ENCODE measurements at regions not wholly inside any gene's neighbourhood (a gene's known extent, or its start where the extent isn't known, plus 50 kb on each side); places are given as distances from the start of the nearest gene placed in this dataset.

DNA sequence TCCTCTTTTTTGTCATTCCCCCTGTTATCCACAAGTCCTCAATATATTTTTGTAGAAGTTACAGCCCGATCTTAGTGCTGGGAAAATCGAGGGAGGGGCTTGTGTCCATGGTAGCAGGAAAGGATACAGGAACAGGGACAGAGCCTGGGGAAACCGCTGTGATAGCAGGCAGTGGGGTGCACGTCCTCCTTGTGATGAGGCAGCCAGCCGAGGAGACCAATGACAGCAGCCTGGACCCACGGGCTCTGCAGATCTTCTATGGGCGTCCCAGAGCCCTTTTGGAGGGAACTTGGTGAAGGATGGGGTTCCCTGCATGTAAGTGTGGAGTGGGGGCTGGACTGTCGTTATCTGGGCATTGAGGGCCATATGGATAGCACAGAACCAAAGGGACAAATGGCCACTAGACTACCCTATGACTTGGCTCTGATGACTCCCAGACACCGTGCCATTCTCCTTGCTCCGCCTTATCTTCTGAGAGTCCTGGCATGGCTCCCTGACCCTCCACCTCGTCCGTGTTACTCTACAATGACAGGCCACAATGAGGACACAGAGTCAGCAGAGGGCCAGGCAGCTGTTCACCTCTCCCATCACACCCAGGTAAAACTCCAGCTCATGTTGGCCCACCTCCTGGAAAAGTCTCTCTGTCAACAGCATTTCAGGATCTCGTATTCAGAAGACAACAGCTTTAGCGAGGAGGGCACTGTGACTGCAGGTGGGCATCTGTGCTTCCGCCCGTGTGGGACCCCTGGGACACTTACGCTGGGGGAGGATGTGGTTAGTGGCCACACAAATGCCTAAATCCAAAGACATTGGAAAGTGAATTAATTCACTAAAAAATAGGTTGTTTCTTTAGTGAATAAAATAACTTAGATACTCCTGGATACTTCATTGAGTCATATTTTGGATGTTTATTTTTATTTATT lies 100.1 kb downstream of the VAPA start:
- no peak overlapping the region for H2AK5ac ChIP-seq (ENCODE audit: insufficient read length, low read length)
- WGBS (ENCODE audit: extremely low coverage, insufficient read length, low lambda C conversion rate): no CpG with 5 or more reads among the region's 17 CpGs
- Mint-ChIP-seq H3K27me3 (ENCODE audit: low read depth) (peaks cover under 1% of the 10 kb centered on the region), H3K4me3 (no peak overlapping the region), H3K27ac (peak overlapping the region in 1 of 3 experiments; percentile 70; a peak in 1 of 7 replicates), H3K4me1 (peaks cover 0 to 9% of the 10 kb centered on the region in 2 experiments; a peak in 2 of 4 replicates), H3K9me3 (no peaks in the 10 kb centered on the region), H3K36me3 (ENCODE audit: insufficient read depth in 1 of 3, low read depth in 3 of 3) (no peaks in the 10 kb centered on the region)
- TF ChIP-seq, protein P1, sequence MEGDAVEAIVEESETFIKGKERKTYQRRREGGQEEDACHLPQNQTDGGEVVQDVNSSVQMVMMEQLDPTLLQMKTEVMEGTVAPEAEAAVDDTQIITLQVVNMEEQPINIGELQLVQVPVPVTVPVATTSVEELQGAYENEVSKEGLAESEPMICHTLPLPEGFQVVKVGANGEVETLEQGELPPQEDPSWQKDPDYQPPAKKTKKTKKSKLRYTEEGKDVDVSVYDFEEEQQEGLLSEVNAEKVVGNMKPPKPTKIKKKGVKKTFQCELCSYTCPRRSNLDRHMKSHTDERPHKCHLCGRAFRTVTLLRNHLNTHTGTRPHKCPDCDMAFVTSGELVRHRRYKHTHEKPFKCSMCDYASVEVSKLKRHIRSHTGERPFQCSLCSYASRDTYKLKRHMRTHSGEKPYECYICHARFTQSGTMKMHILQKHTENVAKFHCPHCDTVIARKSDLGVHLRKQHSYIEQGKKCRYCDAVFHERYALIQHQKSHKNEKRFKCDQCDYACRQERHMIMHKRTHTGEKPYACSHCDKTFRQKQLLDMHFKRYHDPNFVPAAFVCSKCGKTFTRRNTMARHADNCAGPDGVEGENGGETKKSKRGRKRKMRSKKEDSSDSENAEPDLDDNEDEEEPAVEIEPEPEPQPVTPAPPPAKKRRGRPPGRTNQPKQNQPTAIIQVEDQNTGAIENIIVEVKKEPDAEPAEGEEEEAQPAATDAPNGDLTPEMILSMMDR (conservative IDR thresholded peaks at IDR 0.05): no peak
- H3K9ac ChIP-seq (ENCODE audit: extremely low read depth, insufficient read length, low read length): no peak overlapping the region
- H3K79me1 ChIP-seq (ENCODE audit: insufficient read depth, low read depth, low read length, poor library complexity, severe bottlenecking): no peaks in the 10 kb centered on the region
- H3K9me3 ChIP-seq (ENCODE audit: control insufficient read depth, low read depth, low read length): no peaks in the 10 kb centered on the region
- H3K4me1 ChIP-seq (ENCODE audit: insufficient read depth, low read length): no peaks in the 10 kb centered on the region
- no peak overlapping the region for H2BK5ac ChIP-seq (ENCODE audit: insufficient read length, low read length)
- no peak overlapping the region for H3K4me2 ChIP-seq (ENCODE audit: insufficient read depth, insufficient read length, low read length)
- no peak overlapping the region for H3K56ac ChIP-seq (ENCODE audit: insufficient read length, low read depth, low read length)
- H2BK15ac ChIP-seq (ENCODE audit: low read depth, low read length): no peak overlapping the region
- no peaks in the 10 kb centered on the region for H4K20me1 ChIP-seq (ENCODE audit: control insufficient read depth, insufficient read depth, insufficient read length)
- no peak overlapping the region for H2AFZ ChIP-seq (ENCODE audit: low read length)
- no peak overlapping the region for H3K23ac ChIP-seq (ENCODE audit: insufficient read length, low read depth, low read length)
- no peaks in the 10 kb centered on the region for H3K23me2 ChIP-seq (ENCODE audit: insufficient read length, low read depth, low read length, poor library complexity, severe bottlenecking)
- H2BK120ac ChIP-seq (ENCODE audit: low read depth, low read length, poor library complexity, severe bottlenecking): no peak overlapping the region
- no peak overlapping the region for H4K8ac ChIP-seq (replicated peaks; ENCODE audit: insufficient read length, low read depth, low read length)
- H3K27ac ChIP-seq (ENCODE audit: insufficient read length, low read depth, low read length): no peak overlapping the region
- no peak overlapping the region for H3K14ac ChIP-seq (ENCODE audit: insufficient read depth, low read length)
- H2BK20ac ChIP-seq (ENCODE audit: low read depth, low read length, poor library complexity, severe bottlenecking): no peak overlapping the region
- no peak overlapping the region for H4K91ac ChIP-seq (ENCODE audit: insufficient read length, low read depth, low read length)
- DNase-seq: no peak
- H3T11ph ChIP-seq (ENCODE audit: low read length): no peak overlapping the region
- no peaks in the 10 kb centered on the region for H3K27me3 ChIP-seq (ENCODE audit: insufficient read depth, low read length)
- H3K18ac ChIP-seq (ENCODE audit: insufficient read length, low read depth, low read length): no peak overlapping the region
- no peak overlapping the region for H2BK12ac ChIP-seq (ENCODE audit: insufficient read length, low read depth, low read length)
- no peak overlapping the region for H4K5ac ChIP-seq (ENCODE audit: insufficient read length, low read depth, low read length)
- no peak overlapping the region for H3K4ac ChIP-seq (ENCODE audit: low read depth, low read length)
- no peaks in the 10 kb centered on the region for H3K79me2 ChIP-seq (ENCODE audit: insufficient read depth, low read length)

Measured in H9 (cell line).